SK-N-SH (cell line): ENCODE measurements at regions not wholly inside any gene's neighbourhood (a gene's known extent, or its start where the extent isn't known, plus 50 kb on each side); places are given as distances from the start of the nearest gene placed in this dataset.
A peak's percentile ranks its signal among the peaks of the same experiment; 100 is the strongest.

Experiments
- CTCF ChIA-PET: fragments of 300-600, 350-600 bp; formaldehyde crosslinking; extraction: SDS; loops from one replicate; lab custom pipeline; 2021; lab: Yijun Ruan, JAX
- POLR2A ChIA-PET: fragments of 350-600 bp; sonication (Branson Sonifier 250); formaldehyde crosslinking; extraction: SDS; loops from one replicate; lab custom pipeline; 2020; ENCODE audit warnings: antibody characterized with exemption, inconsistent platforms; lab: Yijun Ruan, JAX
- DNase-seq: peaks from one replicate; pipeline ENCODE4 v3.0.0; 2012
- H2AFZ ChIP-seq: fragments of 200-600 bp; sonication (generic); 2 replicates; pipeline ENCODE4 v1.8.1; 2016; ENCODE audit warnings: antibody characterized with exemption, mild to moderate bottlenecking, low read depth
- H3F3A ChIP-seq: fragments of 200-600 bp; sonication (generic); replicated peaks from 2 replicates; pipeline ENCODE3; 2016; ENCODE audit warnings: antibody characterized with exemption, mild to moderate bottlenecking; ENCODE audit not compliant: insufficient read depth
- H3K27ac ChIP-seq, 2 experiments: fragments of 200-500 bp in 1 of 2; fragments of 200-600 bp in 1 of 2; sonication (Bioruptor generic) in 1 of 2; sonication (generic), shearing (Covaris generic) in 1 of 2; 2 replicates each; pipeline versions ENCODE4 v1.5.1 to v1.6.1; 2014 to 2016; ENCODE audit warnings: low read depth in 2 of 2, inconsistent platforms in 1 of 2, low read length in 1 of 2, mild to moderate bottlenecking in 1 of 2, mixed read lengths in 1 of 2
- H3K27me3 ChIP-seq: fragments of 200-600 bp; sonication (generic), shearing (Covaris generic); 2 replicates; pipeline ENCODE4 v1.6.1; 2016; ENCODE audit warnings: mixed run types; ENCODE audit not compliant: insufficient read depth
- H3K36me3 ChIP-seq, 2 experiments: fragments of 200-500 bp in 1 of 2; fragments of 200-600 bp in 1 of 2; sonication (Bioruptor generic) in 1 of 2; sonication (generic) in 1 of 2; replicated peaks in 1 of 2; 2 replicates each; pipeline versions ENCODE3 to v1.5.1; 2014 to 2016; ENCODE audit warnings: low read length in 1 of 2, mild to moderate bottlenecking in 1 of 2; ENCODE audit not compliant: insufficient read depth in 2 of 2, control insufficient read depth in 1 of 2
- H3K4me1 ChIP-seq, 2 experiments: fragments of 200-500 bp in 1 of 2; fragments of 200-600 bp in 1 of 2; sonication (Bioruptor generic) in 1 of 2; sonication (generic), shearing (Covaris generic) in 1 of 2; 2 replicates each; pipeline versions ENCODE4 v1.5.1 to v1.6.1; 2014 to 2016; ENCODE audit warnings: low read depth in 1 of 2, low read length in 1 of 2, mixed run types in 1 of 2; ENCODE audit not compliant: insufficient read depth in 2 of 2, control insufficient read depth in 1 of 2
- H3K4me2 ChIP-seq: fragments of 200-600 bp; sonication (generic), shearing (Covaris generic); 2 replicates; pipeline ENCODE4 v1.6.1; 2017; ENCODE audit warnings: mixed run types
- H3K4me3 ChIP-seq, 2 experiments: fragments of 200-500 bp in 1 of 2; fragments of 200-600 bp in 1 of 2; sonication (Bioruptor generic) in 1 of 2; sonication (generic), shearing (Covaris generic) in 1 of 2; 2 replicates each; pipeline versions ENCODE4 v1.5.1 to v1.8.1; 2014 to 2016; ENCODE audit warnings: low read depth in 2 of 2, inconsistent platforms in 1 of 2, low read length in 1 of 2, mild to moderate bottlenecking in 1 of 2, mixed read lengths in 1 of 2, moderate library complexity in 1 of 2
- H3K79me2 ChIP-seq: fragments of 200-600 bp; sonication (generic); 2 replicates; pipeline ENCODE4 v1.8.1; 2017; ENCODE audit warnings: mild to moderate bottlenecking; ENCODE audit not compliant: insufficient read depth
- H3K9ac ChIP-seq: fragments of 200-600 bp; sonication (generic); 2 replicates; pipeline ENCODE4 v1.6.1; 2017; ENCODE audit warnings: mixed run types
- H3K9me2 ChIP-seq: fragments of 200-600 bp; sonication (generic); 2 replicates; pipeline ENCODE4 v1.6.1; 2017; ENCODE audit warnings: mixed run types
- H3K9me3 ChIP-seq: fragments of 200-600 bp; sonication (generic); 2 replicates; pipeline ENCODE4 v1.6.1; 2017; ENCODE audit warnings: mixed run types, mild to moderate bottlenecking, moderate library complexity
- H4K20me1 ChIP-seq: fragments of 200-600 bp; sonication (generic); 2 replicates; pipeline ENCODE4 v1.6.1; 2017; ENCODE audit warnings: mild to moderate bottlenecking, mixed run types; ENCODE audit not compliant: insufficient read depth
- CHD2 ChIP-seq: fragments of 150-350 bp; IDR thresholded peaks from 2 replicates; pipeline ENCODE4 v1.6.1; 2018; ENCODE audit warnings: low read length; ENCODE audit not compliant: partially characterized antibody
- EP300 ChIP-seq, 2 experiments: IDR thresholded peaks; 2 replicates each; pipeline versions ENCODE4 v1.4.0 to v1.6.1; 2012; ENCODE audit warnings: borderline replicate concordance in 1 of 2, low read depth in 1 of 2, low read length in 1 of 2
- FOSL2 ChIP-seq: IDR thresholded peaks from 2 replicates; pipeline ENCODE4 v1.4.0; 2012; ENCODE audit warnings: low read depth, mild to moderate bottlenecking, moderate library complexity, borderline replicate concordance
- FOXM1 ChIP-seq: IDR thresholded peaks from 2 replicates; pipeline ENCODE4 v1.4.0; 2012; ENCODE audit warnings: low read depth, mild to moderate bottlenecking
- MEF2A ChIP-seq: IDR thresholded peaks from 2 replicates; pipeline ENCODE4 v1.4.0; 2012; ENCODE audit warnings: low read depth, borderline replicate concordance
- MXI1 ChIP-seq: IDR thresholded peaks from 2 replicates; pipeline ENCODE4 v1.6.1; 2012; ENCODE audit warnings: mild to moderate bottlenecking, low read depth, low read length, improper control_type of control experiment
- NFIC ChIP-seq: IDR thresholded peaks from 2 replicates; pipeline ENCODE4 v1.4.0; 2012; ENCODE audit warnings: borderline replicate concordance
- NRF1 ChIP-seq: IDR thresholded peaks from 2 replicates; pipeline ENCODE4 v1.6.1; 2012; ENCODE audit warnings: low read depth, mild to moderate bottlenecking, low read length
- POLR2AphosphoS5 ChIP-seq: IDR thresholded peaks from 2 replicates; pipeline ENCODE4 v1.6.1; 2012; ENCODE audit warnings: low read depth, low read length
- RAD21 ChIP-seq: IDR thresholded peaks from 2 replicates; pipeline ENCODE4 v1.6.1; 2012; ENCODE audit warnings: mild to moderate bottlenecking, low read length
- RXRA ChIP-seq: IDR thresholded peaks from 2 replicates; pipeline ENCODE4 v1.4.0; 2012; ENCODE audit warnings: low read depth, mild to moderate bottlenecking, borderline replicate concordance
- SMC3 ChIP-seq: IDR thresholded peaks from 2 replicates; pipeline ENCODE4 v1.6.1; 2012; ENCODE audit warnings: low read depth, low read length, improper control_type of control experiment
- TAF1 ChIP-seq: IDR thresholded peaks from 2 replicates; pipeline ENCODE4 v1.6.1; 2012; ENCODE audit warnings: low read depth, mild to moderate bottlenecking, low read length, moderate library complexity, borderline replicate concordance
- TCF12 ChIP-seq: IDR thresholded peaks from 2 replicates; pipeline ENCODE4 v1.4.0; 2012
- YY1 ChIP-seq: IDR thresholded peaks from 2 replicates; pipeline ENCODE4 v1.4.0; 2012; ENCODE audit warnings: low read depth, mild to moderate bottlenecking
- WGBS: methylation state at CpG from one replicate; pipeline ENCODE4 v1.1.6; 2017; ENCODE audit warnings: low lambda C conversion rate; 5-methylcytosine and 5-hydroxymethylcytosine counted together
- TF ChIP-seq, protein P1 (sequence below): fragments of 150-350 bp; IDR thresholded peaks from 2 replicates; pipeline ENCODE4 v1.6.1; 2016; ENCODE audit warnings: mild to moderate bottlenecking, low read depth, low read length
- TF ChIP-seq, protein P2 (sequence below): IDR thresholded peaks from 2 replicates; pipeline ENCODE4 v1.6.1; 2012; ENCODE audit warnings: mild to moderate bottlenecking, low read depth, low read length, moderate library complexity
- TF ChIP-seq, protein P3 (sequence below): fragments of 200-600 bp; sonication (generic); IDR thresholded peaks from 2 replicates; pipeline ENCODE4 v1.6.1; 2017; ENCODE audit warnings: antibody characterized with exemption, mild to moderate bottlenecking, moderate library complexity
- TF ChIP-seq, protein P4 (sequence below): IDR thresholded peaks from 2 replicates; pipeline ENCODE4 v1.4.0; 2012; ENCODE audit warnings: low read depth
- TF ChIP-seq, protein P5 (sequence below): IDR thresholded peaks from 2 replicates; pipeline ENCODE4; 2012

DNA sequence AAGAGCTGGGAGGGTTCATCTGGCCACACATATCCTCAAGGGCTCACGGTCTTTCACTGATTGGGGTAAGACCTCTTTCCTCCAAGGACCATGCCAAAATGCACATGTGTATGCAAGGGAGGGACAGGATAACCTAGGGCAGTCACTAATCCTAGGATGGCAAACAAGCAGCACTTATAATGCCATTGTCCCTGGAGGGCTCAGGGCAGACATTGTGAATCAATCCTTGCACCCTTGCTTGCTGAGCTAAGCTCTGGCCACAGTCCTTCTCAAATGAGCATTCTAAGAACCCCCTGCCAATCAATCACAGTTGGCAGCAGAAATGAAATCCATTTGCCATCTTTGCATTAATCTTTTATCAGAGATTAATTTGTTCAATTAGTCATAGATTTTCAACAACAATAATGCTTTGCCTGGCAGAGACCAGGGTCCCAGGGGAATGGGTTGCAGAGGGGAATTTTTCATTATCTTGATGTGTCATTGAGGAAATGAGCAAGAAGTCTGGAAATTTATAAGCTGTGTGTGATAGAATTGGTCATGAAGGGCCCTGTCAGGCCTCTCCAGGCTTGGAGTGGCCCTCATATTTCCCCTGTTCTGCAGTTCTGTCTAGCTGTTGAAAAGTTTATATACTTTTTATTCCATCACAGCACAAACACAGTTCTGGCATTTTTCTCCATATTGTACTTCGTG is 57.2 kb upstream of the KY start (continued):
- TF ChIP-seq, protein P1, sequence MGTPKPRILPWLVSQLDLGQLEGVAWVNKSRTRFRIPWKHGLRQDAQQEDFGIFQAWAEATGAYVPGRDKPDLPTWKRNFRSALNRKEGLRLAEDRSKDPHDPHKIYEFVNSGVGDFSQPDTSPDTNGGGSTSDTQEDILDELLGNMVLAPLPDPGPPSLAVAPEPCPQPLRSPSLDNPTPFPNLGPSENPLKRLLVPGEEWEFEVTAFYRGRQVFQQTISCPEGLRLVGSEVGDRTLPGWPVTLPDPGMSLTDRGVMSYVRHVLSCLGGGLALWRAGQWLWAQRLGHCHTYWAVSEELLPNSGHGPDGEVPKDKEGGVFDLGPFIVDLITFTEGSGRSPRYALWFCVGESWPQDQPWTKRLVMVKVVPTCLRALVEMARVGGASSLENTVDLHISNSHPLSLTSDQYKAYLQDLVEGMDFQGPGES: no peak
- TF ChIP-seq SMC3: no peak
- TF ChIP-seq RXRA: no peak
- TF ChIP-seq MXI1: no peak
- TF ChIP-seq FOXM1: peak; percentile 46; the same call in 1 of the 2 replicates
- peak; percentile 59; the same call in 1 of the 2 replicates for TF ChIP-seq FOSL2
- TF ChIP-seq, protein P2, sequence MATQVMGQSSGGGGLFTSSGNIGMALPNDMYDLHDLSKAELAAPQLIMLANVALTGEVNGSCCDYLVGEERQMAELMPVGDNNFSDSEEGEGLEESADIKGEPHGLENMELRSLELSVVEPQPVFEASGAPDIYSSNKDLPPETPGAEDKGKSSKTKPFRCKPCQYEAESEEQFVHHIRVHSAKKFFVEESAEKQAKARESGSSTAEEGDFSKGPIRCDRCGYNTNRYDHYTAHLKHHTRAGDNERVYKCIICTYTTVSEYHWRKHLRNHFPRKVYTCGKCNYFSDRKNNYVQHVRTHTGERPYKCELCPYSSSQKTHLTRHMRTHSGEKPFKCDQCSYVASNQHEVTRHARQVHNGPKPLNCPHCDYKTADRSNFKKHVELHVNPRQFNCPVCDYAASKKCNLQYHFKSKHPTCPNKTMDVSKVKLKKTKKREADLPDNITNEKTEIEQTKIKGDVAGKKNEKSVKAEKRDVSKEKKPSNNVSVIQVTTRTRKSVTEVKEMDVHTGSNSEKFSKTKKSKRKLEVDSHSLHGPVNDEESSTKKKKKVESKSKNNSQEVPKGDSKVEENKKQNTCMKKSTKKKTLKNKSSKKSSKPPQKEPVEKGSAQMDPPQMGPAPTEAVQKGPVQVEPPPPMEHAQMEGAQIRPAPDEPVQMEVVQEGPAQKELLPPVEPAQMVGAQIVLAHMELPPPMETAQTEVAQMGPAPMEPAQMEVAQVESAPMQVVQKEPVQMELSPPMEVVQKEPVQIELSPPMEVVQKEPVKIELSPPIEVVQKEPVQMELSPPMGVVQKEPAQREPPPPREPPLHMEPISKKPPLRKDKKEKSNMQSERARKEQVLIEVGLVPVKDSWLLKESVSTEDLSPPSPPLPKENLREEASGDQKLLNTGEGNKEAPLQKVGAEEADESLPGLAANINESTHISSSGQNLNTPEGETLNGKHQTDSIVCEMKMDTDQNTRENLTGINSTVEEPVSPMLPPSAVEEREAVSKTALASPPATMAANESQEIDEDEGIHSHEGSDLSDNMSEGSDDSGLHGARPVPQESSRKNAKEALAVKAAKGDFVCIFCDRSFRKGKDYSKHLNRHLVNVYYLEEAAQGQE: no peak
- TF ChIP-seq, all 33 proteins: peak for 9

DNA sequence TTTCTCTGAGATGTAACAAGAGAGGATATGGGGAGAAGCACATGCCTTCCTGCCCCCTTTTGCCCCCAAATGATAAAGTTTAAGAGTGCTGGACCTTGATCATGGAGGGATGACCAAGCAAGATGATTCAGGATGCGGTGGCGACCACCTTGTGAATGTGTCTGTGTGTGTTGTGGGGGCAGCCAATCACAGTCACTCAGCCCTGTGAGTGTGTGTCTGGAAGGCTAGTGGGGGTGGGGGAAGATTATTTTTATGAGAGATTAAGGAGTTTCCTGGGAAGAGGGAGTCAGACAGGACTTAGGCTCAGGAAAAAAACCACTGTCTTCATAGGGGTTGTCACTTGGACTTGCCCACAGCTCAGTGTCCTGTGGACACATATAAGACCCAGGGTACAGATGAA is 57.8 kb upstream of the KY start:
- DNase-seq: no peak
- CTCF ChIA-PET: interaction anchor here (0.6 to 1.2 kb wide), 2 partner anchors 81 to 108 kb away, joined by 3 to 4 read pairs; no protein-coding TSS in a partner anchor
- TF ChIP-seq RAD21: no peak
- TF ChIP-seq TCF12: no peak
- no peak for TF ChIP-seq NRF1
- TF ChIP-seq FOSL2: peak; percentile 79
- TF ChIP-seq TAF1: no peak
- TF ChIP-seq, protein P3, sequence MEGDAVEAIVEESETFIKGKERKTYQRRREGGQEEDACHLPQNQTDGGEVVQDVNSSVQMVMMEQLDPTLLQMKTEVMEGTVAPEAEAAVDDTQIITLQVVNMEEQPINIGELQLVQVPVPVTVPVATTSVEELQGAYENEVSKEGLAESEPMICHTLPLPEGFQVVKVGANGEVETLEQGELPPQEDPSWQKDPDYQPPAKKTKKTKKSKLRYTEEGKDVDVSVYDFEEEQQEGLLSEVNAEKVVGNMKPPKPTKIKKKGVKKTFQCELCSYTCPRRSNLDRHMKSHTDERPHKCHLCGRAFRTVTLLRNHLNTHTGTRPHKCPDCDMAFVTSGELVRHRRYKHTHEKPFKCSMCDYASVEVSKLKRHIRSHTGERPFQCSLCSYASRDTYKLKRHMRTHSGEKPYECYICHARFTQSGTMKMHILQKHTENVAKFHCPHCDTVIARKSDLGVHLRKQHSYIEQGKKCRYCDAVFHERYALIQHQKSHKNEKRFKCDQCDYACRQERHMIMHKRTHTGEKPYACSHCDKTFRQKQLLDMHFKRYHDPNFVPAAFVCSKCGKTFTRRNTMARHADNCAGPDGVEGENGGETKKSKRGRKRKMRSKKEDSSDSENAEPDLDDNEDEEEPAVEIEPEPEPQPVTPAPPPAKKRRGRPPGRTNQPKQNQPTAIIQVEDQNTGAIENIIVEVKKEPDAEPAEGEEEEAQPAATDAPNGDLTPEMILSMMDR: no peak
- TF ChIP-seq MEF2A: no peak
- TF ChIP-seq YY1: no peak
- TF ChIP-seq, protein P4, sequence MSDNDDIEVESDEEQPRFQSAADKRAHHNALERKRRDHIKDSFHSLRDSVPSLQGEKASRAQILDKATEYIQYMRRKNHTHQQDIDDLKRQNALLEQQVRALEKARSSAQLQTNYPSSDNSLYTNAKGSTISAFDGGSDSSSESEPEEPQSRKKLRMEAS: no peak
- no peak for TF ChIP-seq CHD2
- peak in 1 of 2 experiments; percentile 71; a peak in 1 of 4 replicates for TF ChIP-seq EP300 (IDR thresholded peaks at IDR 0.05; ENCODE audit: borderline replicate concordance in 1 of 2, low read depth in 1 of 2, low read length in 1 of 2)
- TF ChIP-seq RXRA: 0 out of 2 replicates have a peak, but pooled peaks have one; percentile 34
- TF ChIP-seq NFIC: peak; percentile 40; the same call in 1 of the 2 replicates
- no peak for TF ChIP-seq POLR2AphosphoS5
- TF ChIP-seq, protein P5, sequence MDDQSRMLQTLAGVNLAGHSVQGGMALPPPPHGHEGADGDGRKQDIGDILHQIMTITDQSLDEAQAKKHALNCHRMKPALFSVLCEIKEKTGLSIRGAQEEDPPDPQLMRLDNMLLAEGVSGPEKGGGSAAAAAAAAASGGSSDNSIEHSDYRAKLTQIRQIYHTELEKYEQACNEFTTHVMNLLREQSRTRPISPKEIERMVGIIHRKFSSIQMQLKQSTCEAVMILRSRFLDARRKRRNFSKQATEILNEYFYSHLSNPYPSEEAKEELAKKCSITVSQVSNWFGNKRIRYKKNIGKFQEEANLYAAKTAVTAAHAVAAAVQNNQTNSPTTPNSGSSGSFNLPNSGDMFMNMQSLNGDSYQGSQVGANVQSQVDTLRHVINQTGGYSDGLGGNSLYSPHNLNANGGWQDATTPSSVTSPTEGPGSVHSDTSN: peak; percentile 48; the same call in 1 of the 2 replicates

More for the DNA sequence above, 57.8 kb upstream of the KY start:
- Histone ChIP-seq H3K79me2 (no peaks in the 10 kb centered on the region), H3K4me3 (no peak overlapping the region), H3K4me2 (peak overlapping the region; percentile 78), H3K4me1 (peaks cover 0 to 23% of the 10 kb centered on the region in 2 experiments; a peak in 3 of 4 replicates), H3K27ac (peak overlapping the region; percentile 55 to 97; a peak in 3 of 4 replicates), H4K20me1 (no peaks in the 10 kb centered on the region), H3K9me3 (no peaks in the 10 kb centered on the region), H3K27me3 (no peaks in the 10 kb centered on the region), H2AFZ (0 out of 2 replicates have a peak overlapping the region, but pooled peaks have one; percentile 11), H3K36me3 (no peaks in the 10 kb centered on the region), H3K9me2 (no peaks in the 10 kb centered on the region), H3K9ac (peak overlapping the region; percentile 60; the same call in 1 of the 2 replicates), H3F3A (peaks cover 40% of the 10 kb centered on the region)
- POLR2A ChIA-PET: no interaction called here
- 12% methylated on average over 2 of the region's 2 CpGs for WGBS
